ENCODE measurements at regions not wholly inside any gene's neighbourhood (a gene's known extent, or its start where the extent isn't known, plus 50 kb on each side); places are given as distances from the start of the nearest gene placed in this dataset.
"Not testable (repeated sequence)": the region's sequence is repeated elsewhere in the genome, so short reads cannot be mapped to it uniquely, and the experiment has no call there.

DNA sequence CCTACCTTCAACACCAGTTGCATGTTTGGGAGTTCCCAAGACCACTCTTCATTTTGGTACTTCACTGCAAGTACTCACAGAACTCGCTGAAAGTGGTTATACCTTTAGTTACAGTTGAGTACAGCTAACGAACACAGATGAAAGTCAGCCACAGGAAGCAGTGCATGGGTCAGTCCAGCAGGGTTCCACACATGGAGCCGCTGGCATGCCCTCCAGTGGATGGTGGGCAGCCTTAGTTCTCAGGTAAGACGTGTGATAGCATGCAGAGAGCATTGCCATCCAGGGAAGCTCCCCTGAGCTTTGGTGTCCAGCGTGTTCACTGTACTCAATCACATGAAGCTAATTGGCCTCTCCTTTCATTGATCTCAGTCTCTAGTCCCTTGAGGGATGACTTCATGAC lies 815.3 kb downstream of the RNF144A start:
- no peak for DNase-seq

DNA sequence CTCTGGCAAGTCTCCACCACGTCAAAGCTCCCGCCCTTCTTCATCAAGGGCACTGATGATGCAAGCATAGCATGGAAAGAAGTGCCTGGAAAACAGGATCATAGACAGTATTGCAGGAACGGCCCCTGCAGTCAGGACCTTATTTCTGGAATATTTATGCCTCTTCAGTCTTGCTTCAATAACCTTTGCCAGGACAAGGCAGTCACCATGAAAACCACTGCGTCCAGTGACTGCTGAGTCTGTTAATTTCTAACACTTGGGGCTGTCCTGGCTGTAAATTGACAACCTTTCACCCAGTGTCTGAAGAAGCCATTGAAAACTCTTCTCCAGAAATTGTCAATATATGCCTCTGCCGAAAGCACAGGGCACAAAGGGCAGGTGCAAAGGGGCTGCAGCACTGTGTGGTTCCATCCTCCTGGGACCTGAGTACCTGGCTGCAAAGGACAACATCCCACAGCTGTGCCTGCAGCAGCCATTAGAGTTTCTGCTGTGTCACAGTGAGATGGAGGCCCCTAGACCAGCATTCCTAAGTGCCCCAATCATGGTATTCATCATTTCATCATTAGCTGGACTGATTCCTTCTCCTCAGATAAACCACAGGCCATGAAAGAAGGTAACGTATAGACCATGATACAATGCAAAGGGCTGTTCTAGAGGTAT lies 819.6 kb downstream of the RNF144A start:
- no peak for DNase-seq

DNA sequence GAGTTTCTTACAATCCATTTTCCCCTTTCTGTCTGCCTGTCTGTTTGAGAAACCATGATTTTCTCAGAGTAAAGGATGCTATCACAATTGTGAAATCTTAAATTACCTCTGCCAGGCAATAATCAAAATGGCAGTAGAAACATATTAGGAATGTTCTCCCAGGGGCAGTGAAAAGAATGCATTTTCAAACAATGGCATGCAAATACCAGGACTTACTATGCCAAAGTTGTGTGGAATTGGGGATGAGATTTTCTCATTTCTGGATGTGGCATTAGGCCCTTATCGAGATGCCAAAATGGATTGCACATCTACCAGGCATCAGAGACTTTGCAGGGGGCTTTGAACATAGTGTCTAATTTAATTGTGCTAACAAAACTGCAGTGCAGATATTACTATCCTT lies 821.4 kb downstream of the RNF144A start:
- DNase-seq, result no peak

DNA sequence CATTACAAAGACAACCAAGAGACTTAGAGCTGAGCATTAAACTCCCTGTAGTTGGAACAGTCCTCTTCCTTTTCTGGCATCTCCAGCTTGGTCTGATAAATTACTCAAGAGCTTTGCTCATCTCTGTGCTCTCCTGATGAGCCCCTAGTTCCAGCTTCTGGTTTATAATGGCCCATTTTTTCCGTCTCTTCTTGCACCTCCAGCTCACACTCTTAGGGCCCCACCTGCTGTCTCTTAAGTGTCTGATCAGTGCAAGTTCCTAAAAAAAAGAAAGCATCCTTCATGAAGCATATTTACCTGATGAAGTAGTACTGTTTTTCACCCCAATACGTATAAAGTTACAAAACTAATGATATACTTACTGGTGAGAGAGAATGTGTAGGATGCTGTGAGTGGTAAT lies 822.9 kb downstream of the RNF144A start:
- no peak for DNase-seq

DNA sequence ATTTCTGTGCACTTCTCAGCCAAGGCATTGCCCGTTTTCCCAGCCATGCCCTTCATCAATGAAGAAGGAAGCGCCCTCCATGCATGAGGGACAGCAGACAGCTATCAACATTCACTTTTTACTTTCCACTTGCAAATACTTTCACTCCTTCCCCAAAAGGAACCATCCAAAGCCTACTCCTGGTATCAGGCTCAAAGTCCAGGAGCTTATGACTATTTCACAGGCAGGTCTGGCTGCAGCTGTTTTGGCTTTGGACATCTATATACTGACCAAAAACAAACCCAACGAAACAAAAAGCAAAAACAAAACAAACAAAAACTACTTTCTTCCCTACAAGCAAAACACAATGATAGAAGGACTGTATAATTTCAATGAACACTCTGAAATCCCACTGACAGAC lies 825.1 kb downstream of the RNF144A start:
- no peak for DNase-seq

DNA sequence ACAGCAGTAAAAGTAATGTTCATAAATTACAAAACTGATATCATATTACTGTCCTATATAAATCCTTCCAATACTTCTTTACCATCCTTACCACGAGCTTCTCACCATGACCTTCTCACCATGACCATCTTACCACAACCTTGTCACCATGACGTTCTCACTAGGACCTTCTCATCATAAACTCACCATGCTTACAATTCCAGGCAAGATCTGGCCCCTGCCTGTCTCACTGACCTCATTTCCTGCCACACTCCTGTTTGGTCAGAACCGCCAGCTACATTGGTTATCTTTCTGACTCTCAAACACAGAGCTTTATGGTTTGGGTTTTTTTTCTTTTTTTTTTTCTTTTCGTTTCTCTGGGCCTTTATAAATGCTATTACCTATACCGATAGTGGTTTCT lies 827.6 kb downstream of the RNF144A start:
- no peak for DNase-seq

DNA sequence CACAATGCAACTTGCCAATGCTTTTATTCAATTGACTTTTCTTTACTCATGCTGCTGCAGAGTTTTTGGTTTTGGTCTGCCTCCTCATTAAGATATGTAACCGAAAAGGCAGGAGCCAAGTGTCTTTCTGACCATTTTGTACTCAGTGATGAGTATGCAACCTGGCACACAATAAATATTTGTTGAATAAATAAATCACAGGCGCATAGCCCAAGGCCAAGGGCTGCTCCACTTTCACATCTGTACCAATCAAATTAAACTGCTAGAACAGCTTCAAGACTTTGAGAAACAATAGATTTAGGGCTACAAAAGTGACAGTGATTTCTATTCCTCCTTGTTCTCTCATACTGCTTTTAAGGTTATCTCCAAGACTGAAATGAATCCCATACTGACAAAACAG lies 828.2 kb downstream of the RNF144A start:
- no peak for DNase-seq

DNA sequence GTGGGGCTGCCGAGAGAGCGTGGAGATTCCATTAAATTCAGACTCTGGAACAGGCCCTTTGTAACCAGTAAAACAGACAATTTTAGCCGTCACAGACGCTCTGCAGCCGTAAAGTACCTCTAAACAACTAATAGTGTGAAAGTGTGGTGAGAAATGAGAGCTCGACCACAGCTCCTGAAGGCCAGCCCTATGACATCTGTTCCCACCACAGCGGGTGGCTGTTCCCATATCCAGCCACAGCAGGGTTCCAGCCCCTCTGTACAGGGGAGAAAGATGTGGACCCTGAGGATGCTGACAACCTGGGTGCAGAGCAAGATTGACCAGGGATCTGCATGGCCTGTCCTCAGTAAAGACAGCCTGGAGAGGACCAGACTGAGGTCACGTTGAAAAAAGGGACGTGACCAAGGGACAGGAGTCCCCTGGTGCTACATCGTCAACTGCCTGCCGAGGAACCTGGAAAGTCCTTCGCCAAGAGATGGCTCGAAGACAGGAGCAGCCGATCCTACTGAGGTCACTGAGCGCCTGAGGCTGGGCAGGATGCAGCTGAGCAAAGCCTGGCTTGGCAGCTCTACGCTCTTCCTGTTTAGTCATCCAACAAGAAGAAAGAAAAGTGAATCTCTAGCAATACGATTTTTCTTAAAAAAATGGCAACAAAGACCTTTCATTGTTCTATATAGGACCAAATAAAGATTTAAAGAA lies 831.7 kb downstream of the RNF144A start:
- no peak for DNase-seq

DNA sequence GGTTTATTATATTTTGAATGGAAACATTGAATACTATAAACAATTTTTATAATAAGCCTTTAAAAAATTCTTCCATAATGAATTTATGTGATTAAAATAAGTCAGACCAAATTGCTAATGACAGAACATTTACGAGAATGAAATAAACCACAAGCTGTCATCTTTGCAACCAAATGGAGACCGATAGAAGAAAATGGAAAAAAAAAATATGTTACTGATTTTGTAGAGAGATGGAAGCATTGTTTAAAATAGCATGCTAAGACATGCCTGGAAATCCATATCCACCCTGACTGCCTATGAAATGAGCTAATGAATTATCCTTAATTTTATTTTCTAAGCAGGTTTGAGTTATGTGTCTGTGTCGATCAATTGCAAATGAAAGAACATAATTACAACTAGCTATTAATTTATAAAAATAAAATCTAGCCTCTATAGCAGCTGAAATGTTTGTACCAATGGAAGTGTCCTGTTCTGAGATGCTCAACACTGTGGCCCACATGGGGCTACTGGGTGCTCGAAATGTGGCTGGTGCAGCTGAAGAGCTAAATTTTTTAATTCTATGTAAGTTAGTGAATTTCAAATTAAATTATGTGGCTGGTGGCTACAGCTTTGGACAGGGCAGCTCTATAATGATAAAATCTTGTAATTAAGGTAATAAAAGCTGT lies 832.8 kb downstream of the RNF144A start:
- DNase-seq, result no peak

DNA sequence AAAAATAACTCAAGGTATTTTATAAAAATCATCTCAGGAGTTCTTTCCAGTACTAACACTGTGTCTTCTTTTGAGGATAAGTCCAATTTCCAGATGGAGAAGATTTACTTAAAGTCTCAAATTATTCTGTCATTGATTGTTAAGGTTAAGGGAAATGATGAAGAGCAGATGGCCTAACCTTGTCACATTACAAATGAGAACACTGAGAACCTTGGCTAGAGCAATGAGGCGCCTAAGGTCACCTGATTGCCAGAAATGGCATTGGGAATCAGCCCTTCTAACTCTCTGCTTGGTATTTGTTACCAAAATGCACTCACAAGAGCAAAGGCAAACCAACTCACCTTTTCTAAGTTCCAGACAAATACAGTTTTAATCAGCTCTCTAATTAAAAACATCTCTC lies 835.1 kb downstream of the RNF144A start:
- no peak for DNase-seq

DNA sequence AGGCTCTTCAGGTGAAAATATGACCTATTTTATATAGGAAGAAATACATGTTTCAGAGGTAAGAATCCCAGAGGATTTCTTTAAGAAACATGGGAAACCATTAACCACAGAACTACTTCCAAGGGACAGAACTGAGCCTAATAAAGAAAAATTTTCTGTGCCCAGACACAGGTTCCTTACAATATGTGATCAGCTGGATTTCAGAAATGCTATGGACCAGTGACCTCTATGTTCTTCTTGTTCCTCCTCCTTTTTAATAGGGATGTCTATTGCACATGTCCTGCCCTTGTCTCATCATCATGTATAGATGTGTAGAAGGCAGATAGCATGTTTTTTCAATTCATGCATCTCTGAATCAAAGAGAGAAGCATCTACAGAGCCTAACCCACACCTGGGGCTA lies 836.6 kb downstream of the RNF144A start:
- no peak for DNase-seq

DNA sequence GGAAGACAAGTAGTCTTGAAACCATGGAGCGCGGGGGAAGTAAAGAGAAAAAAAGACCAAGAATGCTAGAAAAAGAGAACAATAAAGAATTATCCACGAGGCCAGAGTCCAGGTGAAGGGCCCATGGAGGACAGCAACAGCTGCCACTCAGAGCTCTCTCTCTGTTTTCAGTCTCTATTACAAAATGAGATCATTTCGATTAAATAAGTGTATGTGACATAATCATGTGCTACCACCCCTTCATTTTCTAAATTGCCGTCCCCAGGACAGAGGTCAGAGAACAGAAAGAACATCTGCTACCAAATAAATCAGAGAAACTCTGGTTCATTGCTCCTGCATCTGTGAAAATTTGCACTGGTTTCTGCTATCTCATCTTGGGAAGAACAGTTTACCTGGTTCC lies 838.7 kb downstream of the RNF144A start:
- DNase-seq, result no peak

DNA sequence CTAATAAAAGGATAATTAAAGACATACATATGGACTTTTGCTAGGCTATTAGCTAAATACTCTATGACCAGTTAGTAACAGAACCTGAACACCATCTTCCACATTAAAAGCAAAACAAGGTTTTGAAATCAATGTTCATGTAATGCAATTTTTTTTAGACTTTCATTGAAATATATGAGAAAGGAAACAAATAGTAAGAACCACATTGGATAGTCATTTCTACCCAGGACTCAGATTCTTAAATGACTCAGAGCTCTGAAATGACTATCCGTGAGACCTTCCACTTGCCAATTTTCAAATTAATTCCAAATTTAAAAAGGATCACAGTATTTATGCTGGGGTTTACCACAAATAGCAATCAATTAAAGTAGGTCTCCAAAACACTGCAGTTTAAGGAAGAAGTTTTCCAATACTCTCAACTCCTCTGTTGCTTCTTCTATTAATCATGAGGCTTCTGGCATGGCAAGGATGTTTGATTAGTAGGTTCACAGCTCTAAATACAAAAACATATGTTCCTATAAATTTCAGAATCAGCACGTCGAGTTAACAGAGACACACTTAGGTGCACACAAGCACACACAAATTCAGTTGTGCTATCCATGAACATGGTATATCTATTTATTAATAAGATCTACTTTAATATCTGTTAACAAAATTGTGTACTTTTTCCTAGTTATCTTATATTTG lies 841.0 kb downstream of the RNF144A start:
- DNase-seq, result no peak

DNA sequence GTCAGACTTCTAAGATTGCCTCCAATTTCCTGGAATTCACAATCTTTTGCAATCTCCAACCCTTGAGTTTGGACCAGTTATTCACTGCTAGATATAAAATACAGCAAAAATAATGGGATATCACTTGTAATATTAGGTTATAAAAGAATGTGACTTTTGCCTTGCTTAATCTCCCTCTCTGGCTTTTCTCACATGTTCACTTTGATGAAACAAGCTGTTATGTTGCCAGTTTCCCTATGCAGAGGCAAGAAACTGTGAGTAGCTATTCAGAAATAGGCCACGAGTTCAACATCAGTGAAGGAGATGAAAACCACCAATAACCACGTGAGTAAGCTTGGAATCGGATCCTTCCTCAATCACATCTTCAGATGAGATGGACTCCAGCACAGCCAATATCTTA lies 842.7 kb downstream of the RNF144A start:
- no peak for DNase-seq

DNA sequence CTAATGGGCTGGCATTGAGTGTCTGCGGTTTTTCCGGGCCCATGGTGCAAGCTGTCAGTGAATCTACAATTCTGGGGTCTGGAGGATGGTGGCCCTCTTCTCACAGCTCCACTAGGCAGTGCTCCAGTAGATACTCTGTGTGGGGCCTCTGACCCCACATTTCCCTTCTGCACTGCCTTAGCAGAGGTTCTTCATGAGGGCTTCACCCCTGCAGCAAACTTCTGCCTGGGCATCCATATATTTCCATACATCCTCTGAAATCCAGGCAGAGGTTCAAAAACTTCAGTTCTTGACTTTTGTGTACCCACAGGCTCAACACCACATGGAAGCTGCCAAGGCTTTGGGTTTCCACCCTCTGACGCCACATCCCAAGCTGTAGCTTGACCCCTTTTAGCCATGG lies 846.2 kb downstream of the RNF144A start:
- DNase-seq, result not testable (repeated sequence)

DNA sequence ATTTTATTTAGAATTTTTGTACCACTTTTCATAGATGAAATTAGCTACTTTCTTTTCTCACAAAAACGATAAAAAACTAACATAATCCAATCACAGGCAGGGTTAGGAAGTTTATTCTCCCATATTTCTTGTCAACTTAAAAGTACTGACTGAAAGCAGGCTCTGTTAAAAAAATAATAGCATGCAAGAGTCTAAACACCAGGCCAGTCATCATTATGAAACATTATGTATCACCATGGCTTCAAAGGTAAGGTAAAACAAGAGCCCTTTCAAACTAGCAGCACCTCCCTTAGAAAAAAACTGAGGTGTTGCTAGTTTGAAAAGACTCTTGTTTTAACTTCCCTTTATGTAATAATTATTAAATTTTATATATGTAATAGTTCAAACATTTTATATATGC lies 848.0 kb downstream of the RNF144A start:
- DNase-seq, result no peak

DNA sequence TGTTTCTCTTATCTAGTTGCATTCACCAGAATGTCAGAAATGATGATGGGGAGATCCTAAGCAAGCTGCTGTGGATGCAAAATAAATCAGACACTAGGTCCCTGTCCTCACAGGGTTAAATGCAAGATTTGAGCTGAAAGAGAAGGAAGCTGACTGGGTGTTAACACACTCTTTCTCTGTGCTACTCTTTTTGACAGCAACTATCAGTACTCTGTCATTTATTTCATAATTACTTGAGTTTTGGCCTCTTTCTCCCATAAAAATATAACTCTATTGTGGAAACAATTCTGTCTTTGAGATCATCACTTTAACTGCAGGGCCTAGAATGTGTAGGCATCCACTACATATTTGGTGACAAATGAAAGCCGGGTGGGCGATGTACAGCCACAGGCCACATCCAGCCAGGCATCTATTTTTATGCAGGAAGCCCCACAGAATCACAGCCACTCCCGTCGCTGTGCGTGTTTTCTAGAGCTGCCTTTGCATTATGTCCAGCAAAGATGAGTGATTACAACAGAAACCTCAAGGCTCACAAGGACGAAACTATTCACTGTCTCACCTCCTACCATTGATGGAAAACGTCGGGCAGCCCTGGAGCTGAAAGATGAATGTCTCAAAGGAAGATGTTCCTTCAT lies 849.0 kb downstream of the RNF144A start:
- no peak for DNase-seq

DNA sequence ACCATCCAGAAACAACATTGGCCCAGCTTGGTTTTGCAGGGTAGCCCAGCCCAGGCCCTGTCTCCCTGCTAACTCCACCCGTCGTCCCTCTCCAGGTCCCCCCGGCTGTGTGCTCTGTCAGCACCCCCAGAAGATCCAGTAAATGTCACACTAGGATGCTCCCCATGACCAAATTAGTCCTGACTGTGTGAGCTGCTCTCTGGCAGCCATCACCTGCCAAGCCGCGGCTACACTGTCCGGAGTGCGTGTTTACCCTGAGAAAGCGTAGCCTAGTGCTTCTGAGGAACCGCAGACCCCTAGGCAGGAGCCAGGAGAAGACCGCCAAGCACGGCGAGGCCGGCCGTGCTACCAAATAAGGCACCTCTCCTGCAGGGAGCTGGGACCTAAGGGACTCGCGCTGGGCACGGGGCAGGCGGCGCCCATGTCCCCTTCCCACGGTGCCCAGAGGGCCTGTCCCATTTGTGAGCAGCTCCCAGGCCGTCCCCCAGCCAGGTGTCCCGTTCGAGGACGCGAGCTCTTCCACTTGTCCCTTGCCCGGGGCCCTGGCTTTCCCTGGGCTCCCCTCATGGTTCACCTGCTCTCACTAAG lies 849.9 kb downstream of the RNF144A start:
- no peak for DNase-seq

DNA sequence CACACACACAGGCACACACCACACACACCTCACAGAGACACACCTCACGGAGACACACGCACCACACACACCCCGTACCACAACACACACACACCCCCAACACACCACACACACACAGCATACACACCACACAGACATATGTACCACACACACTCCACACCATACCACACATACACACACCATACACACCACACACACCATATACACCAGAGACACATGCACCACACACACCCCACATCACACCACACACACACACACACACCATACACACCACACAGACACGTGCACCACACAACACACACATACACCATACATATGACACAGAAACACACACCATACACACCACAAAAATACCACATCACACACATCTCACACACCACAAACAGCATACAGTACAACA lies 850.7 kb downstream of the RNF144A start:
- DNase-seq, result no peak

DNA sequence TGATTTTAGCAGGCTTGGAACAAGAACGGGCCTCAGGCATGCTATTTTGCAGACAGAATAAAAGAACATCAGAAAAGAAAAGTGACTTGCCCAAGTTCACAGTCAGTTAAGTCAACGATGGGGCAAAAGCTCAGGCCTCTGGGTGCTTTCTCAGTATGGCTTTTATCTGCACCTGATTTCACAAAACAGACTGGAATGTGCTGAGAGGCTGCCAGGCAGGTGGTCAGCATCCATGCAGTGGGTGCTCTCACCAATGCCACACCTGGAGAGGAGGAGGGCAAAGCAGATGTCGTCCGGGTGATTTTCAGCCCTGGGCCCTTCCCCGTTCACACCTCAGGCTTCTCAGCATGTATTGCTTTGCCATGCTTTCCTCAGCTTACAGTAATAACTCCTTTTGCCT lies 854.6 kb downstream of the RNF144A start:
- DNase-seq, result no peak

DNA sequence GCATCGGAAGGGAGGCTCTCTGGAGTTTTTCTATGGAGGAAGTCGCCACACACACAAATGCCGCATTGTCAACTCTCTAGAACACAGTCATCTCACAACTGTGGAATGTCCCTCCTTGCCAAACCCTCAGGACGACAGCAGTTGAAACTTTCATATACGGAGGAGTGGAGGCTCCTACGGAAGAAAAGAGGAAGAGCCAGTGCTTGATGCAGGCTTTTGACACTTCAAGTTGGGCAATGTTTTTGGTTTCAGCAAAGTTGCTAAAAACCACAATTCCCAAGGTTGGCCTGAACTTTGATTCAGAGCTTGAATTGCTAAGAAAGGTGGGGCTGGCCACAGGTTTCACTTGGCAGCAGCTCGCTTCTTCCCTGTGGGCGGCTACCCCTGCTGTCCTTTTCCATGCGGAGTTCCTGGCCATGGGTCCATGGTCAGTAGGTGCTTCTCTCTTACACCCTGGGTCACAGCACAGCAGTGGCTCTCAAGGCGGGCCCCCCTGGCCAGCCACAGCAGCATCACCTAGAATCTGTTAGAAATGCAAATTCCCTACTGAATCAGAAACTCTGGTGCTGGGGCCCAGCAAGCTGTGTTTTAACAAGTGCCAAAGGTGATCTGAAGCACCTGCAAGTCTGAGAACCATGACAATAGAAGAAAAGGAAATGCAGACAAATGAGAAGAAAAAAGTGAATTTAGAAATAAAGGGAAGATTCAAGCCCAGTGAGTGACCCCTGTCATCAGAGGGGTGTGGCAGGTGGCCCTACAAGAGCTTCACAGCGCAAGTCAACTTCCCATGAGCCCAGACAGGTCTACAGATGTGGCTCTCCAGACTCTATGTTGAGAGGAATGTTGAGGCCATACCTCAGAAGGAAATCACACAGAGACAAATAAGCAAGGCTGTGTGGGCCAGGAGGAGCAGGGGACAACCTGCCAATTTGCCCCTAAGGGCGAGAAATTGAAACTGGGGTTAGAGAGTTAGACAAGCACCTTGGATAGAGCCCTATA lies 856.4 kb downstream of the RNF144A start:
- no peak for DNase-seq

DNA sequence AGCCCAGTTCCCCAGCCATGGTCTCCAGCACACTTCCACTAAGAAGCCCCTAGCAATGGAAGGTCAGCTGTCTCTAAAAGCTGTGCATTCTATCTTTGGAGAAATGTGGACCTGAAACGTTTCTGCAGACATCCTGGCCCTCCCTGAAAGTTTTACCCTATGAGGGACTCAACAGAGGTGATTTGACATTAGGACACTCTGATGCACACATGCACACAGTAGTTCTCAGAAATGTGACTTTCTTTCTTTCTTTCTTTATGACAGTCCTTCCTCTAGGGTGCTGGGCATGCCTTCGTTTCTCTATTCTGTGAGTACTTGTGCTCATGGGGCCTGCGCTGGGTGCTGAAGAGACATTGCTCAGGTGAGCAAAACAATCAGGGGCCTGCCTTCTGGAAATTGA lies 857.3 kb downstream of the RNF144A start:
- no peak for DNase-seq

Measured in NCI-H510A treated with DMSO at 0.1 percent for 48 hours (cell line).